Transverse colon (tissue), 4 donors: ENCODE measurements at regions not wholly inside any gene's neighbourhood (a gene's known extent, or its start where the extent isn't known, plus 50 kb on each side); places are given as distances from the start of the nearest gene placed in this dataset.

Source experiments
- DNase-seq: peaks from one replicate; pipeline ENCODE4 v3.0.0-alpha.2; 2019
- H3K27ac ChIP-seq, 4 donors: fragments of 200-600 bp; sonication (generic); 2 replicates each; pipeline ENCODE4 v1.5.1; 2016 to 2018; ENCODE audit warnings: inconsistent platforms in 4 of 4
- H3K27me3 ChIP-seq: fragments of 200-600 bp; sonication (generic); 2 replicates; pipeline ENCODE4 v1.5.1; 2017; ENCODE audit warnings: inconsistent platforms
- H3K36me3 ChIP-seq, 4 donors: fragments of 200-600 bp; sonication (generic); 2 replicates each; pipeline ENCODE4 v1.5.1; 2017 to 2019; ENCODE audit warnings: inconsistent platforms in 4 of 4
- H3K4me1 ChIP-seq, 4 donors: fragments of 200-600 bp; sonication (generic); 2 replicates each; pipeline ENCODE4 v1.5.1; 2017 to 2020; ENCODE audit warnings: inconsistent platforms in 4 of 4
- H3K4me3 ChIP-seq, 4 donors: fragments of 200-600 bp; sonication (generic); 1 replicate in 1 of 4; 2 replicates in 3 of 4; pipeline versions ENCODE4 v1.5.1 to v1.6.1; 2017 to 2019; ENCODE audit warnings: inconsistent platforms in 4 of 4
- H3K9me3 ChIP-seq, 2 donors: fragments of 200-600 bp; sonication (generic); 2 replicates each; pipeline ENCODE4 v1.5.1; 2017 to 2019; ENCODE audit warnings: inconsistent platforms in 2 of 2
- CTCF ChIP-seq, 5 experiments: fragments of 200-600 bp in 3 of 5; fragments of 450-650 bp in 2 of 5; sonication (generic) in 3 of 5; IDR thresholded peaks; 1 replicate in 2 of 5; 2 replicates in 3 of 5; pipeline ENCODE4 v1.5.1; 2016 to 2017; ENCODE audit warnings: antibody characterized with exemption in 5 of 5, inconsistent platforms in 3 of 5, mild to moderate bottlenecking in 2 of 5, moderate library complexity in 1 of 5
- EP300 ChIP-seq: sonication (generic); formaldehyde crosslinking; IDR thresholded peaks from one replicate; pipeline ENCODE4 v1.6.1; 2017; ENCODE audit warnings: antibody characterized with exemption, low read depth
- POLR2A ChIP-seq: fragments of 450-650 bp; IDR thresholded peaks from one replicate; pipeline ENCODE4 v1.6.1; 2016; ENCODE audit warnings: antibody characterized with exemption, mild to moderate bottlenecking, moderate library complexity
- POLR2AphosphoS5 ChIP-seq, 3 donors: sonication (generic); formaldehyde crosslinking; IDR thresholded peaks; one replicate each; pipeline ENCODE4 v1.6.1; 2016; ENCODE audit warnings: antibody characterized with exemption in 3 of 3
- WGBS, 2 donors: methylation state at CpG; one replicate each; pipeline ENCODE4 v1.1.5; 2018; ENCODE audit warnings: low coverage in 1 of 2; 5-methylcytosine and 5-hydroxymethylcytosine counted together
- in situ Hi-C, 4 donors: fragments of 200-750 bp; cut with MboI; loops; one replicate each; pipeline versions ENCODE4 v1.15.0 to v1.15.1; 2017; ENCODE audit warnings: low sequenced_read_pairs in 3 of 4, low pct_ligation_motif_present in 1 of 4, low pct_unique_long_range_greater_than_20kb in 1 of 4
- intact Hi-C: fragments of 100-400 bp; cut with DNase I; formaldehyde crosslinking; loops from one replicate; pipeline ENCODE4 v1.15.1; 2023; ENCODE audit warnings: low total_unique reads

DNA sequence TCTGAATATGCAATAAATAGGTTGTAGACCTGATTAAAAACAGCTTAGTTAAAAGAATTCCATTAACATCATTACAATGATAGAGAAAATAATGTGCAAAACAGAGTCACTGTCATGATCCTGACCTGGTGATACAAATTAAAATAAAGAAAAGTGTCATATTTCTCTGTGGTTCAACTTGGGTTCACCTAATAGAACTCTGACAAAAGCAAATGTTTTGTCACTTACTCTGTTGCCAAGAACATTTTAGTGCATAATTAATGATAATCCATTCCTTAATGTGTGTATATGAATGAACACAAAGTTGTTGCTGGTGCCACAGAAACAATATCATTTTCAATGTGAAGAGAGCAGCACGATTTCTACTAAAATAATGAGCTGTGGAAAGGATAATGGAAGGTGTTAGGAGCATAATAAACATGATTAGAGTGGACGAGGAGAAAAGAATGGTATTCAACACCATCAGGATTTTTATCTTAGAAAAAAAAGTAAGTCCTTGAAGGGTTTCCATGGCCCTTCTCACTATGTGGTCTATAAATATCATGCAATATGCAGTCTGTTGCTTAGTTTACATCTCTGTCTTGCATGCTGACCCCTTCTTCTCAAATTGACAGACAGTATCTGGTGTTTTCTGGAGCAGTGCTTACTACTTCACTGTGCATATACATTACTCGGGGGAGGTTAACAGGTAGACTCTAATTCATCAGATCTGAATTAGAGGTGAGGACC, 656.6 kb upstream of the MMS22L start:
- 52 to 67% methylated on average over 3 of the region's 3 CpGs for WGBS, 2 donors
- H3K4me3 ChIP-seq, result no peak overlapping the region
- H3K9me3 ChIP-seq, result no peaks in the 10 kb centered on the region
- DNase-seq, result no peak
- no peaks in the 10 kb centered on the region for H3K36me3 ChIP-seq
- TF ChIP-seq POLR2AphosphoS5 (IDR thresholded peaks at IDR 0.05) (no peak), EP300 (no peak), CTCF (IDR thresholded peaks at IDR 0.05) (no peak), POLR2A (no peak)
- intact Hi-C loops (no loop called here), in situ Hi-C loops (no loop called here)
- no peaks in the 10 kb centered on the region for H3K27me3 ChIP-seq
- H3K27ac ChIP-seq, result no peak overlapping the region
- H3K4me1 ChIP-seq, result no peaks in the 10 kb centered on the region

GRCh38 chr6:97947841-97948240, 664.8 kb upstream of the MMS22L start:
- no peak for DNase-seq
- intact Hi-C loops, result no loop called here

DNA sequence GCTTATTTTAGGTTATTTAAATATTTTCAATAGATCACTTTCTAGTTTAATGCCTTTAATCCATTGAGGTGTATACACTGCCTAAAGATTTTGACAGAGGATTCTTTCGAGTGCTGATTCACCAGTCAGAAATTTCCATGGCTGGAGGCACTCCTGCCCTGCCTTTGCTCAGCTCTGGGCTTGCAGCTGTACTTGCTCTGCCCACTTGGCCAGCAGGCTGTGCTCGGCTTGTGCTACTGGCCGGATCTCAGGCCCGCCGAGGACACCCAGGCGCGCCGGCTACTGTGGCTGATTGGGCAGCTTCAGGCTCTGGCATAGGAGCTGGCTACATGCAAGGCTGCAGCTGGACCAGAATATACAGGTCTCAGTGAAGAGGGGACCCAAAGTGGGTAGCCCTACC, 675.1 kb upstream of the MMS22L start:
- intact Hi-C loops, result no loop called here
- TF ChIP-seq POLR2AphosphoS5 (IDR thresholded peaks at IDR 0.05), result no peak
- no peak for TF ChIP-seq POLR2A
- TF ChIP-seq EP300, result no peak
- no peak for TF ChIP-seq CTCF (IDR thresholded peaks at IDR 0.05)
- 87% methylated on average over 3 to 8 of the region's 8 CpGs for WGBS, 2 donors
- Histone ChIP-seq H3K9me3 (no peaks in the 10 kb centered on the region), H3K4me1 (no peaks in the 10 kb centered on the region), H3K4me3 (no peak overlapping the region), H3K27me3 (no peaks in the 10 kb centered on the region), H3K36me3 (no peaks in the 10 kb centered on the region), H3K27ac (no peak overlapping the region)
- in situ Hi-C loops, result no loop called here
- no peak for DNase-seq

More at GRCh38 chr6:97947841-97948240, 664.8 kb upstream of the MMS22L start:
- Histone ChIP-seq H3K9me3 (no peaks in the 10 kb centered on the region), H3K27me3 (no peaks in the 10 kb centered on the region), H3K27ac (no peak overlapping the region), H3K36me3 (no peaks in the 10 kb centered on the region), H3K4me3 (no peak overlapping the region), H3K4me1 (no peaks in the 10 kb centered on the region)
- in situ Hi-C loops, result no loop called here
- TF ChIP-seq POLR2AphosphoS5 (IDR thresholded peaks at IDR 0.05) (no peak), POLR2A (no peak), EP300 (no peak), CTCF (IDR thresholded peaks at IDR 0.05) (no peak)
- WGBS, 2 donors, result 31 to 46% methylated on average over 3 of the region's 3 CpGs

DNA sequence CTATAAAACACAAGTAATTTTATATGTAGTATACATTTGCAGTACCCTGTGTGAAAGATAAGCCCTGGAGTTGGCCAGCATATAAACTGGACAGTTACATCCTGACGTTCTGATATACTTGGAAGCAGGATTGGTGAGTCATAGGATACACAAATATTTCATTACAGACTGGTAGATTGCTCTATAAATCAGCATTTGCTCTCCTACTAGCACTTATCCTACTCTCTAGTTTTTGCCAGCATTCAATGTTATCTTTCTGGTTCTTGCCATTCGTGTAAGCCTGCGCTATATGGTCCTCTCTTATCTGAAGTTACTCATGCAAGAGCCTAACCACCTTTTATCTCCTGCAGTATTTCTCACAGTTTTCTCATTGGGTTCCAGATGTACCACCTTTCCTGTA, 680.2 kb upstream of the MMS22L start:
- in situ Hi-C loops, result no loop called here
- intact Hi-C loops, result no loop called here
- no peaks in the 10 kb centered on the region for H3K4me1 ChIP-seq
- DNase-seq, result no peak
- H3K27ac ChIP-seq, result no peak overlapping the region
- H3K4me3 ChIP-seq, result no peak overlapping the region
- WGBS, 2 donors, result 64 to 68% methylated on average over 3 of the region's 3 CpGs
- no peaks in the 10 kb centered on the region for H3K27me3 ChIP-seq
- H3K9me3 ChIP-seq, result no peaks in the 10 kb centered on the region
- TF ChIP-seq POLR2A (no peak), EP300 (no peak)
- H3K36me3 ChIP-seq, result no peaks in the 10 kb centered on the region

DNA sequence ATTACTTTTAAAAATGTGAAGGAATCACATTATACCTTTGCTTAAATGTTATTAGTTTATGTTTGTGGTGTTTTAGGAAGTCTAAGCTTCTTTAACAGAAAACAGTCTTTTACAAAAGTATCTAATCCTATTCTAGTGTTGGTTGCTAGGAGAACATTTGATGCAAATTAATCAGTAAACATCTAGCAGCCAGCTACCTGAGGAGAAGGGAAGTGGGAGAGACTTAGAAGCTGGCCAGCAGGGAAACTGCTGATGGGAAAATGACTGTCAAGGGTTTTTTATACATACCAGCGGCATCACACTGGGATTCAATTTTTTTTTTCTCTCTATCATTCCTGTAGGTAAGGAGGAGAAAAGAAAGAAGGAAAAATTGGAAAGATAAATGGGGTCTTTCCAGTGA, 686.0 kb upstream of the MMS22L start:
- DNase-seq, result no peak
- Histone ChIP-seq H3K4me1 (no peaks in the 10 kb centered on the region), H3K27ac (no peak overlapping the region), H3K4me3 (no peak overlapping the region), H3K36me3 (no peaks in the 10 kb centered on the region), H3K27me3 (no peaks in the 10 kb centered on the region), H3K9me3 (no peaks in the 10 kb centered on the region)
- in situ Hi-C loops, result no loop called here
- TF ChIP-seq CTCF (IDR thresholded peaks at IDR 0.05) (no peak), EP300 (no peak), POLR2AphosphoS5 (IDR thresholded peaks at IDR 0.05) (no peak), POLR2A (no peak)
- intact Hi-C loops, result no loop called here
- WGBS, 2 donors, result 56 to 63% methylated on average over 1 of the region's 1 CpG
